ENCODE measurements at regions not wholly inside any gene's neighbourhood (a gene's known extent, or its start where the extent isn't known, plus 50 kb on each side); places are given as distances from the start of the nearest gene placed in this dataset.

GRCh38 chr6:71421611-71422010 is 133.0 kb downstream of the OGFRL1 start:
- Histone ChIP-seq H3K27ac (ENCODE audit: low read length) (peak overlapping the region; percentile 77), H3K9ac (ENCODE audit: low read length in 2 of 2) (no peak overlapping the region), H3K4me3 (ENCODE audit: low read length in 2 of 2) (peak overlapping the region in 1 of 2 donors; percentile 92), H3K27me3 (ENCODE audit: control insufficient read depth in 1 of 2, insufficient read depth in 2 of 2, low read length in 2 of 2) (no peaks in the 10 kb centered on the region), H3K36me3 (ENCODE audit: control insufficient read depth in 2 of 2, insufficient read depth in 2 of 2, low read length in 2 of 2) (peaks cover 2 to 4% of the 10 kb centered on the region in 2 donors), H3K9me3 (ENCODE audit: control insufficient read depth in 2 of 2, low read length in 2 of 2) (no peaks in the 10 kb centered on the region), H3K4me1 (ENCODE audit: control insufficient read depth, insufficient read depth, low read length) (peaks cover 4% of the 10 kb centered on the region)

DNA sequence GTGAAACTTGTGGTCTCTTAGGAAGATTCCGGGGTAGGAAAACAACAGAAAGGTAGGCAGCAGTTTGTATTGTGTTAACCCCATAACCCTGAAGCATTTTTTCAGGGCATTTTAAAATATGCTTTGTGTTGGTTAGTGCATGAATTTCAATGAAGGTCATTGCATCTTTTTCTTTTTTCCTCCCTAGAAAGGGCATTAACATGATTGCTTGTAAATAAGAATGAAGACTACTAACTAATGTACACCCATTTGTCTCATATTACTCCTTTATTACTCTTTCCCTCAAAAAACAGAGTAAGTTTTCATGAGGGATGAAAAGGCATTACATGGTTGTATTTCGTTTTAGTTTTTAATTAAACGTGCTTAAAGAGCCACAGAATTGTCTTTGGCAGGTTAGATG is 141.4 kb downstream of the OGFRL1 start:
- Histone ChIP-seq H3K4me1 (ENCODE audit: control insufficient read depth, insufficient read depth, low read length) (no peaks in the 10 kb centered on the region), H3K27me3 (ENCODE audit: control insufficient read depth in 1 of 2, insufficient read depth in 2 of 2, low read length in 2 of 2) (no peaks in the 10 kb centered on the region), H3K9ac (ENCODE audit: low read length in 2 of 2) (no peak overlapping the region), H3K9me3 (ENCODE audit: control insufficient read depth in 2 of 2, low read length in 2 of 2) (no peaks in the 10 kb centered on the region), H3K4me3 (ENCODE audit: low read length in 2 of 2) (no peak overlapping the region), H3K27ac (ENCODE audit: low read length) (no peak overlapping the region), H3K36me3 (ENCODE audit: control insufficient read depth in 2 of 2, insufficient read depth in 2 of 2, low read length in 2 of 2) (no peaks in the 10 kb centered on the region)

GRCh38 chr6:71433441-71433840 is 144.8 kb downstream of the OGFRL1 start:
- Histone ChIP-seq H3K27ac (ENCODE audit: low read length) (no peak overlapping the region), H3K9me3 (ENCODE audit: control insufficient read depth in 2 of 2, low read length in 2 of 2) (no peaks in the 10 kb centered on the region), H3K9ac (ENCODE audit: low read length in 2 of 2) (no peak overlapping the region), H3K27me3 (ENCODE audit: control insufficient read depth in 1 of 2, insufficient read depth in 2 of 2, low read length in 2 of 2) (no peaks in the 10 kb centered on the region), H3K4me1 (ENCODE audit: control insufficient read depth, insufficient read depth, low read length) (no peaks in the 10 kb centered on the region), H3K36me3 (ENCODE audit: control insufficient read depth in 2 of 2, insufficient read depth in 2 of 2, low read length in 2 of 2) (no peaks in the 10 kb centered on the region), H3K4me3 (ENCODE audit: low read length in 2 of 2) (no peak overlapping the region)

DNA sequence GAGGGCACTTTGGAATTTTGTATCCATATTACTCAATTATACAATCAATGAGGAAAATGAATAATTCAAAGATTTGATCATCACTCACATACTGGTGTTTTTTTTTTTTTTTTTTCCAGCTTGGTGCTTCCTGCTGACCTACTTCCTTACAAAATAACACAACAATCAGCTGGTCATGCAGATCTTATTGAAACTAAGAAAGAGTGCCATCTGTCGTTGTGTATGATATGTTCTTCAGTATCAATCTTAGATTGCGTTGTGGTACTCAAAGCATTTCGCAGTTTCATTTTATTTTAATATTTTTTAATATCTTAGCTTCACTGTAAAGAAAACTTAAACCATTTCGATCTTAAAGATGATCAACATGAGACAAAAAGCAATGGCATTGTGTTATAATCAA is 155.6 kb downstream of the OGFRL1 start:
- no peak overlapping the region for H3K27ac ChIP-seq (ENCODE audit: low read length)
- H3K4me1 ChIP-seq (ENCODE audit: control insufficient read depth, insufficient read depth, low read length): peaks cover 4% of the 10 kb centered on the region
- no peaks in the 10 kb centered on the region for H3K27me3 ChIP-seq (ENCODE audit: control insufficient read depth in 1 of 2, insufficient read depth in 2 of 2, low read length in 2 of 2)
- H3K9me3 ChIP-seq (ENCODE audit: control insufficient read depth in 2 of 2, low read length in 2 of 2): peaks cover 2 to 4% of the 10 kb centered on the region in 2 donors
- H3K9ac ChIP-seq (ENCODE audit: low read length in 2 of 2): no peak overlapping the region
- no peaks in the 10 kb centered on the region for H3K36me3 ChIP-seq (ENCODE audit: control insufficient read depth in 2 of 2, insufficient read depth in 2 of 2, low read length in 2 of 2)
- no peak overlapping the region for H3K4me3 ChIP-seq (ENCODE audit: low read length in 2 of 2)

DNA sequence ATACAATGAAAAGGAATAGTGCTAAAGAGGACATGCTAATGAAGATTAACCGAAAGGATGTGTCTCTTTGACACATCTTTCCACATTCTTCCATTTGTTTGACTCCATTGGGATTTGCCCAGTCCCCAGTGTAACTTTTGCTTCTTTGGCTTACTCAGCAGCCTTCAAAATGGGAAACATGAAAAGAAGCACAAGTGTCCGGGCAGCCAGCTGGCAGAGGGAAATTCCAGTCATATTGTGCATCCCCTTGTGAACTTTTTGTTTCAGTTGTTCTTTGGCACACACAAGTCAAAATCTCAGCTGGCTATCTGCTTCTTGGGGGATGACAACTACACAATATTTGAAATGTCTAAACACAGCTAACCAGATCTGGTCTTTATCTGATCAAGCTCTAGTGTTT is 157.4 kb downstream of the OGFRL1 start:
- Histone ChIP-seq H3K4me3 (ENCODE audit: low read length in 2 of 2) (no peak overlapping the region), H3K9me3 (ENCODE audit: control insufficient read depth in 2 of 2, low read length in 2 of 2) (no peaks in the 10 kb centered on the region), H3K36me3 (ENCODE audit: control insufficient read depth in 2 of 2, insufficient read depth in 2 of 2, low read length in 2 of 2) (no peaks in the 10 kb centered on the region), H3K27ac (ENCODE audit: low read length) (no peak overlapping the region), H3K9ac (ENCODE audit: low read length in 2 of 2) (no peak overlapping the region), H3K4me1 (ENCODE audit: control insufficient read depth, insufficient read depth, low read length) (peaks cover 4% of the 10 kb centered on the region), H3K27me3 (ENCODE audit: control insufficient read depth in 1 of 2, insufficient read depth in 2 of 2, low read length in 2 of 2) (no peaks in the 10 kb centered on the region)

- Histone ChIP-seq H3K27ac (ENCODE audit: low read length) (no peak overlapping the region), H3K27me3 (ENCODE audit: control insufficient read depth in 1 of 2, insufficient read depth in 2 of 2, low read length in 2 of 2) (no peaks in the 10 kb centered on the region)
Measured at GRCh38 chr6:71446470-71446869, 157.9 kb downstream of the OGFRL1 start.

DNA sequence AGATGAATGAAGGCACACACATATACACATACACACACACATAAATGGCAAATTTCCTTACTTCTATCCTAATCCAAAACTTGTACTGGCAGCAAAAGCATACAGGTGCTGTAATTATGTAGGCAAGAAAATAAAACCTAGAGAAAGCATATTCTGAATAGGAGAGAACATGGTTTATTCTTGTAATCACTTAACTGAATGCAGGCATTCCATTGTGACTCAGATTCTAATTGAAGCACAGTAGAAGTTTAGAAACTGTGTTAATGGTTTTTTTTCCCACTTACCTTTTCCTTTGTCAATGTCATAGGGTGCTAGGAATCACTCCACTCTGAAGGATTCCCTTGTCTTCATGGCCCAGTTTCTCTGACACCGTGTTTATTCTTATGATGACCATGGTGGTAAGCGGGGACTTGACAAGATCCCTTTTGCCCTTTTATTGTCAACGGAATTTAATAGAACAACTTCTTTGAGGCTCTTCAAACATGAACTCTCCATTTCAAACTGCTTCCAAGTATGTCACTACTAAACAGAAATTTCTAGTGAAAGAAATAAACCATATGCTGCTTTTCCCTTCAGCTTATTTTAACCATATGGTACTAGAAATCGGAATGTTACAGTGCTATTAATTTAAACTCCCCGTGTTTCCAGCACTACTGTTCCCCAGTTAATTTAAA is 164.2 kb downstream of the OGFRL1 start:
- H3K36me3 ChIP-seq (ENCODE audit: control insufficient read depth in 2 of 2, insufficient read depth in 2 of 2, low read length in 2 of 2): no peaks in the 10 kb centered on the region
- H3K4me3 ChIP-seq (ENCODE audit: low read length in 2 of 2): no peak overlapping the region
- no peak overlapping the region for H3K27ac ChIP-seq (ENCODE audit: low read length)
- H3K9me3 ChIP-seq (ENCODE audit: control insufficient read depth in 2 of 2, low read length in 2 of 2): no peaks in the 10 kb centered on the region
- H3K9ac ChIP-seq (ENCODE audit: low read length in 2 of 2): no peak overlapping the region
- H3K4me1 ChIP-seq (ENCODE audit: control insufficient read depth, insufficient read depth, low read length): no peaks in the 10 kb centered on the region
- H3K27me3 ChIP-seq (ENCODE audit: control insufficient read depth in 1 of 2, insufficient read depth in 2 of 2, low read length in 2 of 2): no peaks in the 10 kb centered on the region

More at GRCh38 chr6:71446470-71446869, 157.9 kb downstream of the OGFRL1 start:
- no peak overlapping the region for H3K9ac ChIP-seq (ENCODE audit: low read length in 2 of 2)
- peaks cover 4% of the 10 kb centered on the region for H3K4me1 ChIP-seq (ENCODE audit: control insufficient read depth, insufficient read depth, low read length)
- no peaks in the 10 kb centered on the region for H3K36me3 ChIP-seq (ENCODE audit: control insufficient read depth in 2 of 2, insufficient read depth in 2 of 2, low read length in 2 of 2)
- H3K4me3 ChIP-seq (ENCODE audit: low read length in 2 of 2): no peak overlapping the region
- no peaks in the 10 kb centered on the region for H3K9me3 ChIP-seq (ENCODE audit: control insufficient read depth in 2 of 2, low read length in 2 of 2)

- Histone ChIP-seq H3K27me3 (ENCODE audit: control insufficient read depth in 1 of 2, insufficient read depth in 2 of 2, low read length in 2 of 2) (no peaks in the 10 kb centered on the region), H3K9ac (ENCODE audit: low read length in 2 of 2) (no peak overlapping the region), H3K36me3 (ENCODE audit: control insufficient read depth in 2 of 2, insufficient read depth in 2 of 2, low read length in 2 of 2) (no peaks in the 10 kb centered on the region), H3K27ac (ENCODE audit: low read length) (no peak overlapping the region), H3K4me3 (ENCODE audit: low read length in 2 of 2) (no peak overlapping the region), H3K4me1 (ENCODE audit: control insufficient read depth, insufficient read depth, low read length) (no peaks in the 10 kb centered on the region), H3K9me3 (ENCODE audit: control insufficient read depth in 2 of 2, low read length in 2 of 2) (no peaks in the 10 kb centered on the region)
Measured at GRCh38 chr6:71453371-71453706, 164.7 kb downstream of the OGFRL1 start.

GRCh38 chr6:71454056-71454455 is 165.4 kb downstream of the OGFRL1 start:
- no peaks in the 10 kb centered on the region for H3K9me3 ChIP-seq (ENCODE audit: control insufficient read depth in 2 of 2, low read length in 2 of 2)
- H3K36me3 ChIP-seq (ENCODE audit: control insufficient read depth in 2 of 2, insufficient read depth in 2 of 2, low read length in 2 of 2): no peaks in the 10 kb centered on the region
- H3K4me3 ChIP-seq (ENCODE audit: low read length in 2 of 2): no peak overlapping the region
- no peaks in the 10 kb centered on the region for H3K27me3 ChIP-seq (ENCODE audit: control insufficient read depth in 1 of 2, insufficient read depth in 2 of 2, low read length in 2 of 2)
- H3K9ac ChIP-seq (ENCODE audit: low read length in 2 of 2): no peak overlapping the region
- H3K4me1 ChIP-seq (ENCODE audit: control insufficient read depth, insufficient read depth, low read length): no peaks in the 10 kb centered on the region
- H3K27ac ChIP-seq (ENCODE audit: low read length): no peak overlapping the region

DNA sequence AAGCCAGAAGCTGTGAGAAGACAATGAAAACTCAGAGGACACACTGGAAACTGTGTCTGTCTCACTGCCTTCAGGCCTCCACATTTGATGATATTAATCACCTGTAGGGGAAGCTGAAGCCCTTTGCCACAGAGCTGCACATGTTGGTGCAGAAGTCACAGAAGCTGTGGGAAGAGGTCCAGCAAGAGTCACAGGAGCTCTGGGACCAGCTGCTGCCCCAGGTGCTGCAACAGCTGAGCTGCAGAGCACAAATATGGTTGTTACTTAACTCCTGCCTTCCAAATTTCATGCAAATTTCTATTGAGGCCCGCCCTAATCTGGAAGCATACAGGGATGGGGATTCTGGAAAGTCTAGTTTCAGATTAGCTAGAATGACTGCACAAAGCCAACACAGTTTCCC is 169.3 kb downstream of the OGFRL1 start:
- Histone ChIP-seq H3K36me3 (ENCODE audit: control insufficient read depth in 2 of 2, insufficient read depth in 2 of 2, low read length in 2 of 2) (no peaks in the 10 kb centered on the region), H3K4me3 (ENCODE audit: low read length in 2 of 2) (no peak overlapping the region), H3K4me1 (ENCODE audit: control insufficient read depth, insufficient read depth, low read length) (no peaks in the 10 kb centered on the region), H3K27ac (ENCODE audit: low read length) (no peak overlapping the region), H3K27me3 (ENCODE audit: control insufficient read depth in 1 of 2, insufficient read depth in 2 of 2, low read length in 2 of 2) (no peaks in the 10 kb centered on the region), H3K9me3 (ENCODE audit: control insufficient read depth in 2 of 2, low read length in 2 of 2) (no peaks in the 10 kb centered on the region), H3K9ac (ENCODE audit: low read length in 2 of 2) (no peak overlapping the region)

GRCh38 chr6:71459162-71459561 is 170.6 kb downstream of the OGFRL1 start:
- Histone ChIP-seq H3K4me1 (ENCODE audit: control insufficient read depth, insufficient read depth, low read length) (no peaks in the 10 kb centered on the region), H3K27ac (ENCODE audit: low read length) (no peak overlapping the region), H3K36me3 (ENCODE audit: control insufficient read depth in 2 of 2, insufficient read depth in 2 of 2, low read length in 2 of 2) (no peaks in the 10 kb centered on the region), H3K4me3 (ENCODE audit: low read length in 2 of 2) (no peak overlapping the region), H3K9ac (ENCODE audit: low read length in 2 of 2) (no peak overlapping the region), H3K9me3 (ENCODE audit: control insufficient read depth in 2 of 2, low read length in 2 of 2) (peaks cover 0 to 3% of the 10 kb centered on the region in 2 donors), H3K27me3 (ENCODE audit: control insufficient read depth in 1 of 2, insufficient read depth in 2 of 2, low read length in 2 of 2) (no peaks in the 10 kb centered on the region)

Measured in stomach smooth muscle (tissue), 2 donors.